Prostate gland (tissue), 2 donors: ENCODE measurements at regions not wholly inside any gene's neighbourhood (a gene's known extent, or its start where the extent isn't known, plus 50 kb on each side); places are given as distances from the start of the nearest gene placed in this dataset.
"Not testable (repeated sequence)": the region's sequence is repeated elsewhere in the genome, so short reads cannot be mapped to it uniquely, and the experiment has no call there.

Source experiments
- DNase-seq: peaks from one replicate; pipeline ENCODE4 v3.0.0-alpha.2; 2019; ENCODE audit warnings: low spot score
- H3K27ac ChIP-seq, 2 donors: fragments of 200-600 bp; sonication (generic); 2 replicates each; pipeline ENCODE4 v1.5.1; 2017 to 2019
- H3K27me3 ChIP-seq: fragments of 200-600 bp; sonication (generic); replicated peaks from 2 replicates; pipeline ENCODE4 v1.5.1; 2019; ENCODE audit not compliant: insufficient read depth
- H3K36me3 ChIP-seq, 2 donors: fragments of 200-600 bp; sonication (generic); 1 replicate in 1 of 2; 2 replicates in 1 of 2; pipeline versions ENCODE4 v1.5.1 to v1.8.1; 2017 to 2019
- H3K4me1 ChIP-seq: fragments of 200-600 bp; sonication (generic); replicated peaks from 2 replicates; pipeline ENCODE4 v1.5.1; 2019
- H3K4me3 ChIP-seq, 2 donors: fragments of 200-600 bp; sonication (generic); 2 replicates each; pipeline ENCODE4 v1.5.1; 2017 to 2019
- H3K9me3 ChIP-seq: fragments of 200-600 bp; sonication (generic); 2 replicates; pipeline ENCODE4 v1.5.1; 2017
- CTCF ChIP-seq, 4 experiments: fragments of 200-600 bp in 2 of 4; fragments of 450-650 bp in 2 of 4; sonication (generic) in 2 of 4; IDR thresholded peaks; 1 replicate in 3 of 4; 2 replicates in 1 of 4; pipeline ENCODE4 v1.5.1; 2016 to 2019; ENCODE audit warnings: antibody characterized with exemption in 4 of 4, mild to moderate bottlenecking in 2 of 4, moderate library complexity in 2 of 4
- POLR2A ChIP-seq: fragments of 450-650 bp; IDR thresholded peaks from one replicate; pipeline ENCODE4 v1.6.1; 2016; ENCODE audit warnings: antibody characterized with exemption, mild to moderate bottlenecking
- POLR2AphosphoS5 ChIP-seq: sonication (generic); formaldehyde crosslinking; IDR thresholded peaks from one replicate; pipeline ENCODE4 v1.6.1; 2017; ENCODE audit warnings: antibody characterized with exemption
- WGBS: methylation state at CpG from one replicate; pipeline ENCODE4 v1.1.5; 2018; 5-methylcytosine and 5-hydroxymethylcytosine counted together
- intact Hi-C: fragments of 100-400 bp; cut with DNase I; formaldehyde crosslinking; loops from one replicate; pipeline ENCODE4 v1.14.2; 2022

GRCh38 chr2:8249141-8249540 lies 432.7 kb upstream of the ID2 start:
- no peaks in the 10 kb centered on the region for H3K27me3 ChIP-seq
- intact Hi-C loops = no loop called here
- no peak overlapping the region for H3K4me3 ChIP-seq
- H3K9me3 ChIP-seq = no peaks in the 10 kb centered on the region
- 75% methylated on average over 14 of the region's 14 CpGs for WGBS
- no peak for DNase-seq
- no peaks in the 10 kb centered on the region for H3K36me3 ChIP-seq
- H3K4me1 ChIP-seq = no peaks in the 10 kb centered on the region
- H3K27ac ChIP-seq = no peak overlapping the region
- TF ChIP-seq POLR2AphosphoS5 (no peak), CTCF (IDR thresholded peaks at IDR 0.05) (no peak), POLR2A (no peak)

- Histone ChIP-seq H3K9me3 (no peaks in the 10 kb centered on the region), H3K27me3 (no peaks in the 10 kb centered on the region), H3K27ac (no peak overlapping the region), H3K36me3 (no peaks in the 10 kb centered on the region), H3K4me3 (no peak overlapping the region), H3K4me1 (no peaks in the 10 kb centered on the region)
- no peak for DNase-seq
- intact Hi-C loops = no loop called here
- WGBS = 88% methylated on average over 2 of the region's 2 CpGs
- TF ChIP-seq CTCF (IDR thresholded peaks at IDR 0.05) = no peak
- TF ChIP-seq POLR2A = no peak
- no peak for TF ChIP-seq POLR2AphosphoS5
These were observed 432.1 kb upstream of the ID2 start for GRCh38 chr2:8249769-8250168.

- H3K4me3 ChIP-seq, H3K27ac ChIP-seq, intact Hi-C loops, H3K36me3 ChIP-seq, H3K9me3 ChIP-seq, H3K27me3 ChIP-seq, DNase-seq, H3K4me1 ChIP-seq: not testable (repeated sequence)
- 95% methylated on average over 2 of the region's 2 CpGs for WGBS
These were observed 431.6 kb upstream of the ID2 start for GRCh38 chr2:8250290-8250689.

DNA sequence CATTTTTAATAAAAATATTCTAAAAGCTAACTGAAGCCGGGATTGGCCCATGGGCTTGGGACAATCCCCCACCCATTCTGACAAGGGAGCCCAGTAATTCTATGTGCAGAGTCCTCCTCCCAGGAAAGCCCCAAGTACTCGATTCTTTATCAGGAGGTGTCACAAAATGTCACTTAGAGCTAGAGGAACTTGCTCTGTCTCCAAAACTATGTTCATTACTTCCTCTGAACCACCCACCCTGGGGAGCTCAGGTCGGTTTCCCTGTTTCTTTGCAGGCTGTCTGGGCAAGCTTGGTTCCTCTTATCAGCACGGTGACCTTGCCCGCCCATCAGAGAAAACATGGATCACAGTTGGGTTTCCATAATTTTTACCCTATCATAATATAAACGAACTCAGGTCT lies 430.6 kb upstream of the ID2 start:
- TF ChIP-seq POLR2AphosphoS5 (no peak), CTCF (IDR thresholded peaks at IDR 0.05) (no peak), POLR2A (no peak)
- no peaks in the 10 kb centered on the region for H3K27me3 ChIP-seq
- H3K4me3 ChIP-seq = no peak overlapping the region
- DNase-seq = no peak
- H3K27ac ChIP-seq = no peak overlapping the region
- H3K4me1 ChIP-seq = no peaks in the 10 kb centered on the region
- 85% methylated on average over 6 of the region's 6 CpGs for WGBS
- no peaks in the 10 kb centered on the region for H3K9me3 ChIP-seq
- intact Hi-C loops = no loop called here
- no peaks in the 10 kb centered on the region for H3K36me3 ChIP-seq

GRCh38 chr2:8251856-8252255 lies 430.0 kb upstream of the ID2 start:
- intact Hi-C loops = no loop called here
- no peak for DNase-seq
- 93% methylated on average over 7 of the region's 7 CpGs for WGBS

More at GRCh38 chr2:8251856-8252255, 430.0 kb upstream of the ID2 start:
- H3K36me3 ChIP-seq = no peaks in the 10 kb centered on the region
- no peaks in the 10 kb centered on the region for H3K27me3 ChIP-seq
- H3K4me1 ChIP-seq = no peaks in the 10 kb centered on the region
- no peaks in the 10 kb centered on the region for H3K9me3 ChIP-seq
- no peak overlapping the region for H3K4me3 ChIP-seq
- H3K27ac ChIP-seq = no peak overlapping the region
- TF ChIP-seq POLR2AphosphoS5 = no peak
- no peak for TF ChIP-seq CTCF (IDR thresholded peaks at IDR 0.05)
- no peak for TF ChIP-seq POLR2A
